Stomach (tissue), 4 donors: ENCODE measurements at regions not wholly inside any gene's neighbourhood (a gene's known extent, or its start where the extent isn't known, plus 50 kb on each side); places are given as distances from the start of the nearest gene placed in this dataset.

Source experiments
- EP300 ChIP-seq: sonication (generic); formaldehyde crosslinking; IDR thresholded peaks from one replicate; pipeline ENCODE4 v1.6.1; 2017; ENCODE audit warnings: antibody characterized with exemption
- POLR2A ChIP-seq, 4 donors: fragments of 450-650 bp; IDR thresholded peaks; one replicate each; pipeline ENCODE4 v1.6.1; 2016; ENCODE audit warnings: antibody characterized with exemption in 4 of 4, control low read depth in 2 of 4, mild to moderate bottlenecking in 1 of 4, moderate library complexity in 1 of 4
- POLR2AphosphoS5 ChIP-seq, 3 donors: sonication (generic); formaldehyde crosslinking; IDR thresholded peaks; one replicate each; pipeline ENCODE4 v1.6.1; 2016; ENCODE audit warnings: antibody characterized with exemption in 3 of 3
- TF ChIP-seq, protein P1 (sequence below), 7 experiments: fragments of 450-650 bp in 4 of 7; fragments of 200-600 bp in 3 of 7; sonication (generic) in 3 of 7; IDR thresholded peaks; one replicate each; pipeline ENCODE4 v1.5.1; 2016 to 2019; ENCODE audit warnings: antibody characterized with exemption in 7 of 7, control low read depth in 2 of 7, mild to moderate bottlenecking in 1 of 7

DNA sequence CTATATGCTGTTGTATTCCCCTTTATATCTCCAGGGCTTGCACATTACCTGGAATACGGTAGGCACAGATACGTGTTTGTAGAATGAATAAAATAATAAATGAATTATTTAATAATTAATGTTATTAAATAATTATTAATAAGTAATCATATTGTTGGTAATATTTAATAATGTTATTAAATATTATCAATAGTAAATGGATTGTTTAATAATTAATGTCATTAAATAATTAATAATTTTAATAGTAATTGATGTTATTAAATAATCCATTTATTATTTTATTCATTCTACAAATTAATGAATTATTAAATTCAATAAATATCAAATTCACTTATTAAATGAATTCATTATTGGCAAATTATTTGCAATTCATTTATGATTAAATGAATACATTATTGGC lies 175.1 kb downstream of the MATN1 start:
- TF ChIP-seq, protein P1, sequence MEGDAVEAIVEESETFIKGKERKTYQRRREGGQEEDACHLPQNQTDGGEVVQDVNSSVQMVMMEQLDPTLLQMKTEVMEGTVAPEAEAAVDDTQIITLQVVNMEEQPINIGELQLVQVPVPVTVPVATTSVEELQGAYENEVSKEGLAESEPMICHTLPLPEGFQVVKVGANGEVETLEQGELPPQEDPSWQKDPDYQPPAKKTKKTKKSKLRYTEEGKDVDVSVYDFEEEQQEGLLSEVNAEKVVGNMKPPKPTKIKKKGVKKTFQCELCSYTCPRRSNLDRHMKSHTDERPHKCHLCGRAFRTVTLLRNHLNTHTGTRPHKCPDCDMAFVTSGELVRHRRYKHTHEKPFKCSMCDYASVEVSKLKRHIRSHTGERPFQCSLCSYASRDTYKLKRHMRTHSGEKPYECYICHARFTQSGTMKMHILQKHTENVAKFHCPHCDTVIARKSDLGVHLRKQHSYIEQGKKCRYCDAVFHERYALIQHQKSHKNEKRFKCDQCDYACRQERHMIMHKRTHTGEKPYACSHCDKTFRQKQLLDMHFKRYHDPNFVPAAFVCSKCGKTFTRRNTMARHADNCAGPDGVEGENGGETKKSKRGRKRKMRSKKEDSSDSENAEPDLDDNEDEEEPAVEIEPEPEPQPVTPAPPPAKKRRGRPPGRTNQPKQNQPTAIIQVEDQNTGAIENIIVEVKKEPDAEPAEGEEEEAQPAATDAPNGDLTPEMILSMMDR (IDR thresholded peaks at IDR 0.05) = no peak
- TF ChIP-seq POLR2AphosphoS5 (IDR thresholded peaks at IDR 0.05) (no peak), POLR2A (IDR thresholded peaks at IDR 0.05) (no peak), EP300 (no peak)
